OCI-LY1 (cell line): ENCODE measurements at regions not wholly inside any gene's neighbourhood (a gene's known extent, or its start where the extent isn't known, plus 50 kb on each side); places are given as distances from the start of the nearest gene placed in this dataset.

ENCODE experiments used
- EZH2 ChIP-seq: fragments of 200-600 bp; sonication (generic), shearing (Covaris generic); IDR thresholded peaks from 2 replicates; pipeline ENCODE4 v1.8.0; 2017; ENCODE audit warnings: borderline replicate concordance, mixed run types, mild to moderate bottlenecking, antibody characterized with exemption, low read length, moderate library complexity, mixed read lengths
- TF ChIP-seq, protein P1 (sequence below): fragments of 200-600 bp; sonication (generic), shearing (Covaris generic); IDR thresholded peaks from 2 replicates; pipeline ENCODE4 v1.5.1; 2017; ENCODE audit warnings: mild to moderate bottlenecking, antibody characterized with exemption, low read length, moderate library complexity, mixed read lengths

GRCh38 chr3:153829606-153830170, 291.5 kb upstream of the ARHGEF26 start:
- no peak for TF ChIP-seq EZH2
- TF ChIP-seq, protein P1, sequence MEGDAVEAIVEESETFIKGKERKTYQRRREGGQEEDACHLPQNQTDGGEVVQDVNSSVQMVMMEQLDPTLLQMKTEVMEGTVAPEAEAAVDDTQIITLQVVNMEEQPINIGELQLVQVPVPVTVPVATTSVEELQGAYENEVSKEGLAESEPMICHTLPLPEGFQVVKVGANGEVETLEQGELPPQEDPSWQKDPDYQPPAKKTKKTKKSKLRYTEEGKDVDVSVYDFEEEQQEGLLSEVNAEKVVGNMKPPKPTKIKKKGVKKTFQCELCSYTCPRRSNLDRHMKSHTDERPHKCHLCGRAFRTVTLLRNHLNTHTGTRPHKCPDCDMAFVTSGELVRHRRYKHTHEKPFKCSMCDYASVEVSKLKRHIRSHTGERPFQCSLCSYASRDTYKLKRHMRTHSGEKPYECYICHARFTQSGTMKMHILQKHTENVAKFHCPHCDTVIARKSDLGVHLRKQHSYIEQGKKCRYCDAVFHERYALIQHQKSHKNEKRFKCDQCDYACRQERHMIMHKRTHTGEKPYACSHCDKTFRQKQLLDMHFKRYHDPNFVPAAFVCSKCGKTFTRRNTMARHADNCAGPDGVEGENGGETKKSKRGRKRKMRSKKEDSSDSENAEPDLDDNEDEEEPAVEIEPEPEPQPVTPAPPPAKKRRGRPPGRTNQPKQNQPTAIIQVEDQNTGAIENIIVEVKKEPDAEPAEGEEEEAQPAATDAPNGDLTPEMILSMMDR: no peak
